PC-9 (cell line): ENCODE measurements at regions not wholly inside any gene's neighbourhood (a gene's known extent, or its start where the extent isn't known, plus 50 kb on each side); places are given as distances from the start of the nearest gene placed in this dataset.

Source experiments
- BruUV-seq: library from RNA; stranded (reverse); fragments of 400-500 nt; replicated peaks from 2 replicates; lab custom pipeline; 2021; lab: Mats Ljungman, UMichigan
- CTCF ChIA-PET: fragments of 300-600 bp; sonication (Branson Sonifier 250); formaldehyde crosslinking; loops from one replicate; lab custom pipeline; 2022; ENCODE audit warnings: antibody characterized with exemption; lab: Charles Lee
- POLR2A ChIA-PET: fragments of 300-600 bp; sonication (Branson Sonifier 250); formaldehyde crosslinking; loops from one replicate; lab custom pipeline; 2022; ENCODE audit warnings: antibody characterized with exemption; ENCODE audit not compliant: unreplicated experiment; lab: Charles Lee
- DNase-seq, 2 experiments: peaks; one replicate each; pipeline versions ENCODE4 v3.0.0 to v3.0.0-alpha.2; 2015 to 2022; ENCODE audit warnings: mixed read lengths in 1 of 2
- H2AFZ ChIP-seq: fragments of 200-600 bp; sonication (generic); 2 replicates; pipeline ENCODE4 v1.8.1; 2017; ENCODE audit warnings: antibody characterized with exemption
- H3F3A ChIP-seq: fragments of 200-600 bp; sonication (generic); 2 replicates; pipeline ENCODE4 v1.8.1; 2017; ENCODE audit warnings: antibody characterized with exemption, mild to moderate bottlenecking, low read depth; ENCODE audit not compliant: insufficient read depth
- H3K27ac ChIP-seq: fragments of 200-600 bp; sonication (generic); 2 replicates; pipeline ENCODE4 v1.6.1; 2016; ENCODE audit warnings: mixed run types
- H3K27me3 ChIP-seq: fragments of 200-600 bp; sonication (generic); 2 replicates; pipeline ENCODE4 v1.6.1; 2016; ENCODE audit warnings: low read depth, mixed run types; ENCODE audit not compliant: insufficient read depth
- H3K36me3 ChIP-seq: fragments of 200-600 bp; sonication (generic); 2 replicates; pipeline ENCODE4 v1.6.1; 2016; ENCODE audit warnings: low read depth, mixed run types
- H3K4me1 ChIP-seq: fragments of 200-600 bp; sonication (generic); replicated peaks from 2 replicates; pipeline ENCODE4 v1.6.1; 2016; ENCODE audit warnings: mixed run types; ENCODE audit not compliant: insufficient read depth
- H3K4me2 ChIP-seq: fragments of 200-600 bp; sonication (generic); 2 replicates; pipeline ENCODE4 v1.6.1; 2017; ENCODE audit warnings: mixed run types
- H3K4me3 ChIP-seq: fragments of 200-600 bp; sonication (generic); 2 replicates; pipeline ENCODE4 v1.6.1; 2016; ENCODE audit warnings: mixed run types
- H3K79me2 ChIP-seq: fragments of 200-600 bp; sonication (generic); 2 replicates; pipeline ENCODE4 v1.6.1; 2017; ENCODE audit warnings: low read depth, mixed run types
- H3K9me2 ChIP-seq: fragments of 200-600 bp; sonication (generic); 2 replicates; pipeline ENCODE4 v1.8.1; 2017; ENCODE audit warnings: mild to moderate bottlenecking; ENCODE audit not compliant: insufficient read depth
- H3K9me3 ChIP-seq: fragments of 200-600 bp; sonication (generic); 2 replicates; pipeline ENCODE4 v1.8.1; 2016; ENCODE audit warnings: low read depth; ENCODE audit not compliant: insufficient read depth
- H4K20me1 ChIP-seq: fragments of 200-600 bp; sonication (generic); 2 replicates; pipeline ENCODE4 v1.8.1; 2017; ENCODE audit not compliant: insufficient read depth
- EZH2 ChIP-seq: fragments of 200-600 bp; sonication (generic); IDR thresholded peaks from 2 replicates; pipeline ENCODE4 v1.8.0; 2017; ENCODE audit warnings: antibody characterized with exemption, low read depth
- intact Hi-C: fragments of 100-400 bp; cut with micrococcal nuclease; formaldehyde crosslinking; loops from one replicate; pipeline ENCODE4 v1.10.0; 2022; ENCODE audit not compliant: unreplicated experiment
- TF ChIP-seq, protein P1 (sequence below): fragments of 200-600 bp; sonication (generic); conservative IDR thresholded peaks from 2 replicates; pipeline ENCODE4 v1.6.1; 2017; ENCODE audit warnings: mixed run types, antibody characterized with exemption, mild to moderate bottlenecking, moderate library complexity

- CTCF ChIA-PET: no interaction called here
These were observed 325.8 kb upstream of the SPHKAP start for GRCh38 chr2:228507231-228507824.

DNA sequence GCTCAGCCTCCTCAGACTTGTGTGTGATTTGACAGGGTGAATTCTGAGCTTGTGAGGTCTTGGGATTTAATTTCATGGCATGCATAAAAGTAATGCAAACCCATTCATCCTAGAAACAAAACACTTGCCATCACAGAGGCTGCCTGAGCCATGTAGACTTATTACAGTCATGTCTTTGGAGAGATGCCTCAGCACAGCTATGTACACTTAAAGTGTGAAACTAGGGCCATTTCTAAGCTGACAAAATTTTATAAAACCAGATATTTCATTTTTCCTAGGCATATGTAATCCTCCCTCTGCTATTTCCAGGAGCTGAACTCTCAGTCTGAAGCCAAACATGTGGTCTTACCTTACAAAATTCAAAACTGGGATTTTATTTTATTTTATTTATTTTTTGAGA, 322.2 kb upstream of the SPHKAP start:
- ChIA-PET POLR2A (no interaction called here), CTCF (no interaction called here)
- Histone ChIP-seq H3K27me3 (no peaks in the 10 kb centered on the region), H3K4me2 (no peak overlapping the region), H3K27ac (no peak overlapping the region), H4K20me1 (no peaks in the 10 kb centered on the region), H3K79me2 (no peaks in the 10 kb centered on the region), H3K9me2 (no peaks in the 10 kb centered on the region), H3K36me3 (no peaks in the 10 kb centered on the region), H3K9me3 (no peaks in the 10 kb centered on the region), H3F3A (no peaks in the 10 kb centered on the region), H2AFZ (no peak overlapping the region), H3K4me1 (no peaks in the 10 kb centered on the region), H3K4me3 (no peak overlapping the region)
- DNase-seq: no peak
- BruUV-seq: no TSS peak
- TF ChIP-seq EZH2: no peak
- TF ChIP-seq, protein P1, sequence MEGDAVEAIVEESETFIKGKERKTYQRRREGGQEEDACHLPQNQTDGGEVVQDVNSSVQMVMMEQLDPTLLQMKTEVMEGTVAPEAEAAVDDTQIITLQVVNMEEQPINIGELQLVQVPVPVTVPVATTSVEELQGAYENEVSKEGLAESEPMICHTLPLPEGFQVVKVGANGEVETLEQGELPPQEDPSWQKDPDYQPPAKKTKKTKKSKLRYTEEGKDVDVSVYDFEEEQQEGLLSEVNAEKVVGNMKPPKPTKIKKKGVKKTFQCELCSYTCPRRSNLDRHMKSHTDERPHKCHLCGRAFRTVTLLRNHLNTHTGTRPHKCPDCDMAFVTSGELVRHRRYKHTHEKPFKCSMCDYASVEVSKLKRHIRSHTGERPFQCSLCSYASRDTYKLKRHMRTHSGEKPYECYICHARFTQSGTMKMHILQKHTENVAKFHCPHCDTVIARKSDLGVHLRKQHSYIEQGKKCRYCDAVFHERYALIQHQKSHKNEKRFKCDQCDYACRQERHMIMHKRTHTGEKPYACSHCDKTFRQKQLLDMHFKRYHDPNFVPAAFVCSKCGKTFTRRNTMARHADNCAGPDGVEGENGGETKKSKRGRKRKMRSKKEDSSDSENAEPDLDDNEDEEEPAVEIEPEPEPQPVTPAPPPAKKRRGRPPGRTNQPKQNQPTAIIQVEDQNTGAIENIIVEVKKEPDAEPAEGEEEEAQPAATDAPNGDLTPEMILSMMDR: no peak
- intact Hi-C loops: no loop called here

More at GRCh38 chr2:228507231-228507824, 325.8 kb upstream of the SPHKAP start:
- H3F3A ChIP-seq: no peaks in the 10 kb centered on the region
- no peaks in the 10 kb centered on the region for H3K27me3 ChIP-seq
- intact Hi-C loops: no loop called here
- H3K9me2 ChIP-seq: no peaks in the 10 kb centered on the region
- H3K9me3 ChIP-seq: no peaks in the 10 kb centered on the region
- TF ChIP-seq EZH2: no peak
- TF ChIP-seq, protein P1: no peak
- H2AFZ ChIP-seq: no peak overlapping the region
- H3K36me3 ChIP-seq: no peaks in the 10 kb centered on the region
- H3K79me2 ChIP-seq: no peaks in the 10 kb centered on the region
- no peak overlapping the region for H3K27ac ChIP-seq
- H3K4me3 ChIP-seq: no peak overlapping the region
- BruUV-seq: no TSS peak
- POLR2A ChIA-PET: no interaction called here
- DNase-seq: no peak
- no peak overlapping the region for H3K4me2 ChIP-seq
- H3K4me1 ChIP-seq: no peaks in the 10 kb centered on the region
- H4K20me1 ChIP-seq: no peaks in the 10 kb centered on the region

GRCh38 chr2:228493852-228494251, 312.4 kb upstream of the SPHKAP start:
- no peaks in the 10 kb centered on the region for H3K9me3 ChIP-seq
- no peaks in the 10 kb centered on the region for H3K9me2 ChIP-seq
- H3K27ac ChIP-seq: no peak overlapping the region
- no peaks in the 10 kb centered on the region for H3K27me3 ChIP-seq
- H3K4me3 ChIP-seq: no peak overlapping the region
- no peaks in the 10 kb centered on the region for H3K4me1 ChIP-seq
- DNase-seq: no peak
- POLR2A ChIA-PET: no interaction called here
- H3F3A ChIP-seq: no peaks in the 10 kb centered on the region
- CTCF ChIA-PET: no interaction called here
- H3K79me2 ChIP-seq: no peaks in the 10 kb centered on the region
- no peak overlapping the region for H3K4me2 ChIP-seq
- TF ChIP-seq EZH2: no peak
- TF ChIP-seq, protein P1: no peak
- no peak overlapping the region for H2AFZ ChIP-seq
- intact Hi-C loops: no loop called here
- 0 out of 2 replicates have a peak, but pooled peaks cover 2% of the 10 kb centered on the region for H4K20me1 ChIP-seq
- no TSS peak for BruUV-seq
- no peaks in the 10 kb centered on the region for H3K36me3 ChIP-seq
